ENCODE measurements at regions not wholly inside any gene's neighbourhood (a gene's known extent, or its start where the extent isn't known, plus 50 kb on each side); places are given as distances from the start of the nearest gene placed in this dataset.

DNA sequence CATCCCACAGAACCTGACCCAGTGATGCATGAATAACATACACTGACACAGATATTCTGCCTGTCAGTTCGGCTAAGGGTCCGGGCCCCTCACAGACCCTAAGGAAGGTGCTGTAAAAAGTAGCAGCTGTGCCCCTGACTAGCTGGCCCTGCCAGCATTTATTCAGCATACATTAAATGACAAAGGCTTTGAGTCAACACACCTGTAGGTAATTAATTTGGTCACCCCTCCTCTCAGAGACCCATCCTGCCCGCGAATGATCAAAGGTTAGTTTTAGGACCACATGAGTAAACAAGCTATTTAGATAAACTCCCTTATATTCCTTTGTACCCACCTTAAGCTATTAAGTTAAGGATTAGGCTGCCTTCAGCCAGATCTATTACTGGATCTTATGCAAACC, 429.0 kb upstream of the NWD2 start:
- DNase-seq (ENCODE audit: low read depth), result no peak

DNA sequence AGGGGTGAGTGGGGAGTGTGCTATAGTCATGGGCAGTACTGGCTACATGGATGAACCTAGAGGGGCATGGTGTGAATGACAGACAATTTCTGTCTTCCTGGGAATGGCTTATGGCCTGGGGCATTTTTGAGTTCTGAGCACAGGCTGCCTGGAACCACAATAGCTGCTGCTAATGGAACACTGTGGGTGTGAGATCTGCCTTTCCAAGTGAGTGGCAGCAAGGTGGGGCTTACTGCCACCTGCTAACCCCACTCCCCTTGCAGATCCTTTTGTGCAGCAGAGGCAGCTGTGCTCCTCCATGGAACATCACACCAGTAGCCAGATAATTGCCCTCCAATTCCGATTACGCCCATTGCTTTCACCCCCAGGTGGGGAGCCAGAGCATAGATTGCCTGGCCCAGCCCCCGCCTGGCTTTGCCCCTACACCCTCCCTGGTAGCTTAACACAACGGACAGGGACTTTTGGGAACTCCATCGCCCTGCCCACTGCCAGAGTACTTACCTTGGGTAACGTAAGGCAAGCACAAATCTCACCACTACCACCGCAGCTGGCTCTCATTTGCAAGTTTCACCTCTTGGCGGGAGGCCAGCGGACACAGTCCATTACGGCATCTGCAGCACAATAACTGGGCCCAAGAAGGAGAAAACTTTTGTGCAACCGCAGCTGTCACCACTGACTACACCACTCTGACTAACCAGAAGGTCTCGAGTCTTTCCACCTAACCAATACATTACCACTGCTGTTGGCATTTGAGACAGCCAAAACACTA, 421.2 kb upstream of the NWD2 start:
- TF ChIP-seq MYC (IDR thresholded peaks at IDR 0.05; ENCODE audit: low read depth, low read length) (no peak), POLR2A (IDR thresholded peaks at IDR 0.05; ENCODE audit: extremely low read depth, insufficient read length) (no peak)
- TF ChIP-seq, protein P1, sequence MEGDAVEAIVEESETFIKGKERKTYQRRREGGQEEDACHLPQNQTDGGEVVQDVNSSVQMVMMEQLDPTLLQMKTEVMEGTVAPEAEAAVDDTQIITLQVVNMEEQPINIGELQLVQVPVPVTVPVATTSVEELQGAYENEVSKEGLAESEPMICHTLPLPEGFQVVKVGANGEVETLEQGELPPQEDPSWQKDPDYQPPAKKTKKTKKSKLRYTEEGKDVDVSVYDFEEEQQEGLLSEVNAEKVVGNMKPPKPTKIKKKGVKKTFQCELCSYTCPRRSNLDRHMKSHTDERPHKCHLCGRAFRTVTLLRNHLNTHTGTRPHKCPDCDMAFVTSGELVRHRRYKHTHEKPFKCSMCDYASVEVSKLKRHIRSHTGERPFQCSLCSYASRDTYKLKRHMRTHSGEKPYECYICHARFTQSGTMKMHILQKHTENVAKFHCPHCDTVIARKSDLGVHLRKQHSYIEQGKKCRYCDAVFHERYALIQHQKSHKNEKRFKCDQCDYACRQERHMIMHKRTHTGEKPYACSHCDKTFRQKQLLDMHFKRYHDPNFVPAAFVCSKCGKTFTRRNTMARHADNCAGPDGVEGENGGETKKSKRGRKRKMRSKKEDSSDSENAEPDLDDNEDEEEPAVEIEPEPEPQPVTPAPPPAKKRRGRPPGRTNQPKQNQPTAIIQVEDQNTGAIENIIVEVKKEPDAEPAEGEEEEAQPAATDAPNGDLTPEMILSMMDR (IDR thresholded peaks at IDR 0.05; ENCODE audit: low read depth, low read length), result no peak
- TF ChIP-seq, protein P2, sequence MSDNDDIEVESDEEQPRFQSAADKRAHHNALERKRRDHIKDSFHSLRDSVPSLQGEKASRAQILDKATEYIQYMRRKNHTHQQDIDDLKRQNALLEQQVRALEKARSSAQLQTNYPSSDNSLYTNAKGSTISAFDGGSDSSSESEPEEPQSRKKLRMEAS (IDR thresholded peaks at IDR 0.05; ENCODE audit: low read depth, low read length), result no peak
- DNase-seq (ENCODE audit: low read depth), result no peak
- H3K4me3 ChIP-seq (ENCODE audit: low read depth, low read length), result no peak overlapping the region

More for the DNA sequence above, 429.0 kb upstream of the NWD2 start:
- TF ChIP-seq, protein P1 (IDR thresholded peaks at IDR 0.05; ENCODE audit: low read depth, low read length), result no peak
- TF ChIP-seq, protein P2 (IDR thresholded peaks at IDR 0.05; ENCODE audit: low read depth, low read length), result no peak
- no peak for TF ChIP-seq POLR2A (IDR thresholded peaks at IDR 0.05; ENCODE audit: extremely low read depth, insufficient read length)
- TF ChIP-seq MYC (IDR thresholded peaks at IDR 0.05; ENCODE audit: low read depth, low read length), result no peak
- no peak overlapping the region for H3K4me3 ChIP-seq (ENCODE audit: low read depth, low read length)

DNA sequence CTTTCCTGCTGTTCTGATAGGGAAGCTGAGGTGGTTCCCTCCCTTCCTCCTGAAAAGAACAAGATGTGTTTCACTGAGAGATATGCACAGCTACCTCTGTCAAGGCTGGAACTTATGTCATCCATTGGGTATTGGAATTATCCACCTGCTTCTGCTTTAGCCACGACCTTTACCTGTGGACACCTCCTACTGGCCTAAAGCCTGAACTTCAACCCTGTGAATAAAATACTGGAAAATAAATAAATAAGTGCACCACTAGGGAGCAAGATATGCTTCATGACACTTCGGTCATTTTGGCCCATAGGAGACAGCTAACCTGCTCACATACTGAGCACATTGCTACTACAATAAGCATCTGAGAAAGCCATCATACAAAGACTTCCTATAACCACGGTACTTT, 419.9 kb upstream of the NWD2 start:
- H3K4me3 ChIP-seq (ENCODE audit: low read depth, low read length), result no peak overlapping the region
- DNase-seq (ENCODE audit: low read depth), result peak; percentile 12
- TF ChIP-seq, protein P2 (IDR thresholded peaks at IDR 0.05; ENCODE audit: low read depth, low read length), result no peak
- TF ChIP-seq POLR2A (IDR thresholded peaks at IDR 0.05; ENCODE audit: extremely low read depth, insufficient read length) (no peak), MYC (IDR thresholded peaks at IDR 0.05; ENCODE audit: low read depth, low read length) (no peak)
- TF ChIP-seq, protein P1 (IDR thresholded peaks at IDR 0.05; ENCODE audit: low read depth, low read length), result no peak

DNA sequence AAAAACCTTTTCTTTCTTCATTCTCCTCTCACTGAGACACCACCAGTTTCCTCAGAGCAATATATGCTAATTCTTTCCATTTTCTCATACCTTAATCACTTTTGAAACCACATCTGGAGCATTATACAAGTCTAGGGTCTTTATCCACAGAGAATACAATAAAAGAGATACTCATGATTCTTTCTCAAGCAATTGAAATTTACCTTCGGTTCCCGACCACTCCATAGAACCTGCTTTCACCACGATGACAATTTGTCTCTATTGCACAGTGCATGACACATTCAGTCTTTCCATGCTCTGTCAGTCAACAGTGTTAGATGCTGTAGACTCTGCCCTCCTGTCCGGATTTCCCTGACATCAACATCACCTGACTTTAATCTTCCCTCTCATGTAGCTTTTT, 409.3 kb upstream of the NWD2 start:
- no peak overlapping the region for H3K4me3 ChIP-seq (ENCODE audit: low read depth, low read length)
- no peak for DNase-seq (ENCODE audit: low read depth)
- no peak for TF ChIP-seq POLR2A (IDR thresholded peaks at IDR 0.05; ENCODE audit: extremely low read depth, insufficient read length)
- TF ChIP-seq MYC (IDR thresholded peaks at IDR 0.05; ENCODE audit: low read depth, low read length), result no peak
- TF ChIP-seq, protein P2 (IDR thresholded peaks at IDR 0.05; ENCODE audit: low read depth, low read length), result no peak

DNA sequence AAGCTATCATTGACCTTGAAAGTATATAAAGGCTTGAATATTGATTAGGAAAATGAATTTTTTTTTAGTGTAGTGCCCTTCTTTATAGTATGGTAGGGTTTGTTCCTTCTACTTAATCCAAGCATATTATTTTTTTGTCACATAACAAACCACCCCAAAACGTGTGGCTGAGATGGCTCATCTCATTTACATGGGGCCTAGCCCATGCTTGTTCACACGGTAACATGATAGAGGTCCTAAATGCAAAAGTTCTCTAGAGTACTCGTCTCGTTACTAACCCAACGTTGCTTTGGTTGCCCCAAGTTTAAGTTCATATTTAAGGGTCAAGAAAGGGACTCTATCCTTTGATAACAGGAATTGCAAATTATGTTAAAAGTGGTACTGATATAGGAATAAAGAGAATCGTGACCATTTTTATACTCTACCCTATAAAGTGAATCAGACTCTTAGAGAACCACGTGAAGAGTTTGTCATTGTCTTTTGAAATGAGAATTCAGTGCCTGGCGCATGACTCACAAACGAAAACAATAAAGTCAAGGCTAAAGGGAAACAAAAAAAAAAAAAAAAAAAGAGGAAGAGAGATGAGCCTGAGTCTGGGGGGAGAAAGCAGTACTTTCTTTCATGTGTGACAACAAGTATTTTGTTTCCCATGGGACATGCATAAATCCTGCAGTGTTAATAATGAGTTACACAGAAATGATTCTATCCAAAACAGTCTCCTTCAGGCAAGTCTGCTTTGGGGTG, 402.8 kb upstream of the NWD2 start:
- DNase-seq (ENCODE audit: low read depth), result peak; percentile 70
- TF ChIP-seq POLR2A (IDR thresholded peaks at IDR 0.05; ENCODE audit: extremely low read depth, insufficient read length) (no peak), MYC (IDR thresholded peaks at IDR 0.05; ENCODE audit: low read depth, low read length) (peak; percentile 69)
- TF ChIP-seq, protein P1 (IDR thresholded peaks at IDR 0.05; ENCODE audit: low read depth, low read length), result no peak
- TF ChIP-seq, protein P2 (IDR thresholded peaks at IDR 0.05; ENCODE audit: low read depth, low read length), result peak; percentile 65
- H3K4me3 ChIP-seq (ENCODE audit: low read depth, low read length), result no peak overlapping the region

DNA sequence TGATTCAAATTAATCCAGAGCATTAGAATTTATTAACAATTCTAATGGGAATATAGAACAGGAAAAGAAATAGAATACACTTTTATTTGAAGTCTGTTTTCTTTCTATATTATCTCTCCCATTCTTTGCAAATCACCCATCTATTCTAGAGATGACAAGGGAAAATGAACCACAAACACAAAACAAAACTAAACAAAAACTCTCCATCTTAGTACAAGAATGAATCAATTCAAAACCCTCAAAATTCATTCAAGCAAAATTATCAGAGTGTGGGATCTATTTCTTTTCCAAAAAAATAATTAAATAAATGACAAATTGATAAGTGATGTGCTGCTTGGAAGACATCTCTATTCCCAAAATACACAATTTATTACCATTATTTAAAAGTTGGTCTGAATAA, 400.1 kb upstream of the NWD2 start:
- no peak for DNase-seq (ENCODE audit: low read depth)
- H3K4me3 ChIP-seq (ENCODE audit: low read depth, low read length), result no peak overlapping the region
- TF ChIP-seq, protein P1 (IDR thresholded peaks at IDR 0.05; ENCODE audit: low read depth, low read length), result no peak
- TF ChIP-seq POLR2A (IDR thresholded peaks at IDR 0.05; ENCODE audit: extremely low read depth, insufficient read length), result no peak
- TF ChIP-seq, protein P2 (IDR thresholded peaks at IDR 0.05; ENCODE audit: low read depth, low read length), result no peak
- TF ChIP-seq MYC (IDR thresholded peaks at IDR 0.05; ENCODE audit: low read depth, low read length), result no peak

Data from NB4 (cell line).